Ishikawa (cell line): ENCODE measurements at regions not wholly inside any gene's neighbourhood (a gene's known extent, or its start where the extent isn't known, plus 50 kb on each side); places are given as distances from the start of the nearest gene placed in this dataset.

Source experiments
- CEBPB ChIP-seq: IDR thresholded peaks from 2 replicates; pipeline ENCODE4 v1.6.1; 2012
- CREB1 ChIP-seq: IDR thresholded peaks from 2 replicates; pipeline ENCODE4 v1.6.1; 2012; ENCODE audit warnings: low read depth
- EGR1 ChIP-seq: IDR thresholded peaks from 2 replicates; pipeline ENCODE4 v1.6.1; 2012
- EP300 ChIP-seq: IDR thresholded peaks from 2 replicates; pipeline ENCODE4 v1.6.1; 2012; ENCODE audit warnings: borderline replicate concordance
- FOXM1 ChIP-seq: IDR thresholded peaks from 2 replicates; pipeline ENCODE4 v1.6.1; 2012; ENCODE audit warnings: low read depth, borderline replicate concordance
- RAD21 ChIP-seq: IDR thresholded peaks from 2 replicates; pipeline ENCODE4 v1.6.1; 2012; ENCODE audit warnings: low read depth
- TAF1 ChIP-seq: IDR thresholded peaks from 2 replicates; pipeline ENCODE4 v1.6.1; 2012; ENCODE audit warnings: low read depth, mild to moderate bottlenecking
- TCF12 ChIP-seq: IDR thresholded peaks from 2 replicates; pipeline ENCODE4 v1.6.1; 2012; ENCODE audit warnings: low read depth
- YY1 ChIP-seq: IDR thresholded peaks from 2 replicates; pipeline ENCODE4 v1.6.1; 2012; ENCODE audit warnings: low read depth
- ZBTB7A ChIP-seq: IDR thresholded peaks from 2 replicates; pipeline ENCODE4 v1.6.1; 2012; ENCODE audit warnings: low read depth
- TF ChIP-seq, protein P1 (sequence below): IDR thresholded peaks from 2 replicates; pipeline ENCODE4 v1.6.1; 2012; ENCODE audit warnings: low read depth, mild to moderate bottlenecking
- TF ChIP-seq, protein P2 (sequence below): IDR thresholded peaks from 2 replicates; pipeline ENCODE4 v1.6.1; 2012
- TF ChIP-seq, protein P3 (sequence below): IDR thresholded peaks from 2 replicates; pipeline ENCODE4 v1.6.1; 2012

DNA sequence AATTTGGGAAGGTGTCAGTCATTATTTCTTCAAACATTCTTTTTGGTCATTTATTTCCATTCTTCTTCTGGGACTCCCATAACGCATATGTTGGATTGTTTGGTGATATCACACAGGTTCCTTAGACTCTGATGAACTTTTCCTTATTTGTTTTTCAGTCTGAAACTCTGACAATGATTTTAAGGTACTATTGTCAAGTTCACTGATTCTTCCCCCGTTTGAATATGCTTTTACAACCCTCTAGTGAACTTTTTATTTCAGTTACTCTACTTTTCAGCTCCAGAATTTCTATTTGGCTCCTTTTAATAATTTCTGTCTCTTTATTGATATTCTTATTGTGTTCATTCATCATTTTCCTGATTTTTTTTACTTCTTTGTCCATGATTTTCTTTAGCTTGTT is 92.5 kb upstream of the RORB start:
- TF ChIP-seq, protein P1, sequence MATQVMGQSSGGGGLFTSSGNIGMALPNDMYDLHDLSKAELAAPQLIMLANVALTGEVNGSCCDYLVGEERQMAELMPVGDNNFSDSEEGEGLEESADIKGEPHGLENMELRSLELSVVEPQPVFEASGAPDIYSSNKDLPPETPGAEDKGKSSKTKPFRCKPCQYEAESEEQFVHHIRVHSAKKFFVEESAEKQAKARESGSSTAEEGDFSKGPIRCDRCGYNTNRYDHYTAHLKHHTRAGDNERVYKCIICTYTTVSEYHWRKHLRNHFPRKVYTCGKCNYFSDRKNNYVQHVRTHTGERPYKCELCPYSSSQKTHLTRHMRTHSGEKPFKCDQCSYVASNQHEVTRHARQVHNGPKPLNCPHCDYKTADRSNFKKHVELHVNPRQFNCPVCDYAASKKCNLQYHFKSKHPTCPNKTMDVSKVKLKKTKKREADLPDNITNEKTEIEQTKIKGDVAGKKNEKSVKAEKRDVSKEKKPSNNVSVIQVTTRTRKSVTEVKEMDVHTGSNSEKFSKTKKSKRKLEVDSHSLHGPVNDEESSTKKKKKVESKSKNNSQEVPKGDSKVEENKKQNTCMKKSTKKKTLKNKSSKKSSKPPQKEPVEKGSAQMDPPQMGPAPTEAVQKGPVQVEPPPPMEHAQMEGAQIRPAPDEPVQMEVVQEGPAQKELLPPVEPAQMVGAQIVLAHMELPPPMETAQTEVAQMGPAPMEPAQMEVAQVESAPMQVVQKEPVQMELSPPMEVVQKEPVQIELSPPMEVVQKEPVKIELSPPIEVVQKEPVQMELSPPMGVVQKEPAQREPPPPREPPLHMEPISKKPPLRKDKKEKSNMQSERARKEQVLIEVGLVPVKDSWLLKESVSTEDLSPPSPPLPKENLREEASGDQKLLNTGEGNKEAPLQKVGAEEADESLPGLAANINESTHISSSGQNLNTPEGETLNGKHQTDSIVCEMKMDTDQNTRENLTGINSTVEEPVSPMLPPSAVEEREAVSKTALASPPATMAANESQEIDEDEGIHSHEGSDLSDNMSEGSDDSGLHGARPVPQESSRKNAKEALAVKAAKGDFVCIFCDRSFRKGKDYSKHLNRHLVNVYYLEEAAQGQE: no peak
- TF ChIP-seq ZBTB7A (no peak), TAF1 (no peak), YY1 (no peak), FOXM1 (no peak), CREB1 (no peak), EP300 (no peak), CEBPB (no peak), EGR1 (no peak), RAD21 (no peak), TCF12 (no peak)
- TF ChIP-seq, protein P2, sequence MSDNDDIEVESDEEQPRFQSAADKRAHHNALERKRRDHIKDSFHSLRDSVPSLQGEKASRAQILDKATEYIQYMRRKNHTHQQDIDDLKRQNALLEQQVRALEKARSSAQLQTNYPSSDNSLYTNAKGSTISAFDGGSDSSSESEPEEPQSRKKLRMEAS: no peak
- TF ChIP-seq, protein P3, sequence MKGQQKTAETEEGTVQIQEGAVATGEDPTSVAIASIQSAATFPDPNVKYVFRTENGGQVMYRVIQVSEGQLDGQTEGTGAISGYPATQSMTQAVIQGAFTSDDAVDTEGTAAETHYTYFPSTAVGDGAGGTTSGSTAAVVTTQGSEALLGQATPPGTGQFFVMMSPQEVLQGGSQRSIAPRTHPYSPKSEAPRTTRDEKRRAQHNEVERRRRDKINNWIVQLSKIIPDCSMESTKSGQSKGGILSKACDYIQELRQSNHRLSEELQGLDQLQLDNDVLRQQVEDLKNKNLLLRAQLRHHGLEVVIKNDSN: no peak
